MM.1S (cell line): ENCODE measurements at regions not wholly inside any gene's neighbourhood (a gene's known extent, or its start where the extent isn't known, plus 50 kb on each side); places are given as distances from the start of the nearest gene placed in this dataset.

Source experiments
- DNase-seq: peaks from one replicate; pipeline ENCODE4 v3.0.0-alpha.2; 2015
- H2AFZ ChIP-seq: fragments of 300-600 bp; sonication (generic); 2 replicates; pipeline ENCODE4 v1.6.0; 2016; ENCODE audit warnings: antibody characterized with exemption, low read length
- H3F3A ChIP-seq: fragments of 300-600 bp; sonication (generic); 2 replicates; pipeline ENCODE4 v1.6.1; 2016; ENCODE audit warnings: mild to moderate bottlenecking, antibody characterized with exemption, low read length, moderate library complexity, mixed read lengths; ENCODE audit not compliant: insufficient read depth
- H3K27ac ChIP-seq: fragments of 300-600 bp; sonication (generic); 2 replicates; pipeline ENCODE4 v1.5.1; 2016; ENCODE audit warnings: mild to moderate bottlenecking, low read length
- H3K27me3 ChIP-seq: fragments of 300-600 bp; sonication (generic); replicated peaks from 2 replicates; pipeline ENCODE4 v1.6.0; 2016; ENCODE audit warnings: low read length; ENCODE audit not compliant: insufficient read depth
- H3K36me3 ChIP-seq: fragments of 300-600 bp; sonication (generic); replicated peaks from 2 replicates; pipeline ENCODE4 v1.6.1; 2016; ENCODE audit warnings: mild to moderate bottlenecking, low read length, mixed read lengths; ENCODE audit not compliant: insufficient read depth
- H3K4me1 ChIP-seq: fragments of 300-600 bp; sonication (generic); 2 replicates; pipeline ENCODE4 v1.6.1; 2016; ENCODE audit warnings: low read length, mixed read lengths
- H3K4me2 ChIP-seq: fragments of 300-600 bp; sonication (generic); 2 replicates; pipeline ENCODE4 v1.6.0; 2016; ENCODE audit warnings: low read depth, low read length
- H3K4me3 ChIP-seq: fragments of 300-600 bp; sonication (generic); 2 replicates; pipeline ENCODE4 v1.5.1; 2016; ENCODE audit warnings: low read length, mixed read lengths
- H3K79me2 ChIP-seq: fragments of 300-600 bp; sonication (generic); 2 replicates; pipeline ENCODE4 v1.6.1; 2016; ENCODE audit warnings: mixed run types, low read length, mixed read lengths
- H3K9ac ChIP-seq: fragments of 300-600 bp; sonication (generic); 2 replicates; pipeline ENCODE4 v1.6.1; 2016; ENCODE audit warnings: low read length, mixed read lengths
- H3K9me2 ChIP-seq: fragments of 300-600 bp; sonication (generic); replicated peaks from 2 replicates; pipeline ENCODE4 v1.6.1; 2016; ENCODE audit warnings: mild to moderate bottlenecking, low read length, mixed read lengths; ENCODE audit not compliant: insufficient read depth
- H3K9me3 ChIP-seq: fragments of 300-600 bp; sonication (generic); replicated peaks from 2 replicates; pipeline ENCODE4 v1.6.1; 2016; ENCODE audit warnings: mild to moderate bottlenecking, low read length, mixed read lengths; ENCODE audit not compliant: insufficient read depth
- H4K20me1 ChIP-seq: fragments of 300-600 bp; sonication (generic); 2 replicates; pipeline ENCODE4 v1.6.1; 2016; ENCODE audit warnings: mild to moderate bottlenecking, low read length, moderate library complexity, mixed read lengths; ENCODE audit not compliant: insufficient read depth
- CTCF ChIP-seq: fragments of 300-600 bp; sonication (generic); IDR thresholded peaks from 2 replicates; pipeline ENCODE4 v1.5.1; 2016; ENCODE audit warnings: antibody characterized with exemption, low read length, mixed read lengths
- EZH2 ChIP-seq: fragments of 300-600 bp; sonication (generic); optimal IDR thresholded peaks from 2 replicates; pipeline ENCODE3; 2017; ENCODE audit warnings: low read depth, mild to moderate bottlenecking, antibody characterized with exemption, low read length, mixed read lengths
- EZH2phosphoT487 ChIP-seq: fragments of 300-600 bp; sonication (generic); IDR thresholded peaks from 2 replicates; pipeline ENCODE4 v1.6.1; 2018; ENCODE audit warnings: antibody characterized with exemption, low read length

- H3K27me3 ChIP-seq = no peaks in the 10 kb centered on the region
- no peak overlapping the region for H3K4me2 ChIP-seq
- no peaks in the 10 kb centered on the region for H4K20me1 ChIP-seq
- H3K4me3 ChIP-seq = no peak overlapping the region
- no peaks in the 10 kb centered on the region for H3K9me3 ChIP-seq
- DNase-seq = no peak
- no peak overlapping the region for H2AFZ ChIP-seq
- no peak overlapping the region for H3K9ac ChIP-seq
- no peaks in the 10 kb centered on the region for H3K9me2 ChIP-seq
- no peak overlapping the region for H3K27ac ChIP-seq
- no peaks in the 10 kb centered on the region for H3K79me2 ChIP-seq
- no peaks in the 10 kb centered on the region for H3F3A ChIP-seq
- no peaks in the 10 kb centered on the region for H3K36me3 ChIP-seq
- no peaks in the 10 kb centered on the region for H3K4me1 ChIP-seq
- TF ChIP-seq EZH2phosphoT487 (no peak), CTCF (no peak), EZH2 (no peak)
Measured at GRCh38 chr16:65446427-65446826, 324.6 kb upstream of the CDH11 start.

- Histone ChIP-seq H2AFZ (no peak overlapping the region), H3K4me3 (no peak overlapping the region), H3F3A (no peaks in the 10 kb centered on the region), H3K27me3 (no peaks in the 10 kb centered on the region), H3K79me2 (no peaks in the 10 kb centered on the region), H3K27ac (no peak overlapping the region), H3K9ac (no peak overlapping the region), H3K9me2 (no peaks in the 10 kb centered on the region), H3K4me2 (no peak overlapping the region), H3K4me1 (no peaks in the 10 kb centered on the region), H4K20me1 (no peaks in the 10 kb centered on the region), H3K36me3 (no peaks in the 10 kb centered on the region), H3K9me3 (no peaks in the 10 kb centered on the region)
- no peak for DNase-seq
- TF ChIP-seq EZH2 = no peak
- TF ChIP-seq CTCF = no peak
Measured at GRCh38 chr16:65445313-65446260, 323.7 kb upstream of the CDH11 start.

- DNase-seq = no peak
- Histone ChIP-seq H3K9me2 (no peaks in the 10 kb centered on the region), H3K4me2 (no peak overlapping the region), H3K4me1 (no peaks in the 10 kb centered on the region), H4K20me1 (no peaks in the 10 kb centered on the region), H3K9ac (no peak overlapping the region), H3K9me3 (no peaks in the 10 kb centered on the region), H3F3A (no peaks in the 10 kb centered on the region), H2AFZ (no peak overlapping the region), H3K36me3 (no peaks in the 10 kb centered on the region), H3K4me3 (no peak overlapping the region), H3K79me2 (no peaks in the 10 kb centered on the region), H3K27me3 (no peaks in the 10 kb centered on the region), H3K27ac (no peak overlapping the region)
- TF ChIP-seq EZH2phosphoT487 = no peak
- TF ChIP-seq CTCF = no peak
- no peak for TF ChIP-seq EZH2
Measured at GRCh38 chr16:65441501-65441900, 319.6 kb upstream of the CDH11 start.
